HG03575 (cell line): ENCODE measurements at regions not wholly inside any gene's neighbourhood (a gene's known extent, or its start where the extent isn't known, plus 50 kb on each side); places are given as distances from the start of the nearest gene placed in this dataset.

ENCODE experiments used
- ATAC-seq: cut with Tn5 transposase; IDR thresholded peaks from one replicate; pipeline ENCODE4 v1.9.1; 2021; ENCODE audit not compliant: unreplicated experiment, insufficient number of reproducible peaks, low FRiP score; ENCODE audit errors: extremely low read depth

- ATAC-seq = no peak
These were observed 936.6 kb upstream of the EPHA5 start for GRCh38 chr4:66606908-66607307.

- no peak for ATAC-seq
These were observed 935.9 kb upstream of the EPHA5 start for GRCh38 chr4:66606215-66606614.

GRCh38 chr4:66604192-66604591 lies 933.9 kb upstream of the EPHA5 start:
- ATAC-seq = no peak

GRCh38 chr4:66602622-66603021 lies 932.3 kb upstream of the EPHA5 start:
- no peak for ATAC-seq

- ATAC-seq = no peak
These were observed 921.7 kb upstream of the EPHA5 start for GRCh38 chr4:66591968-66592367.

GRCh38 chr4:66590488-66591215 lies 920.4 kb upstream of the EPHA5 start:
- no peak for ATAC-seq

GRCh38 chr4:66589183-66589582 lies 918.9 kb upstream of the EPHA5 start:
- ATAC-seq = no peak

- no peak for ATAC-seq
These were observed 915.5 kb upstream of the EPHA5 start for GRCh38 chr4:66585767-66586166.

GRCh38 chr4:66577922-66578321 lies 907.6 kb upstream of the EPHA5 start:
- no peak for ATAC-seq

- ATAC-seq = no peak
These were observed 904.9 kb upstream of the EPHA5 start for GRCh38 chr4:66575008-66575696.

GRCh38 chr4:66574145-66574978 lies 904.1 kb upstream of the EPHA5 start:
- ATAC-seq = no peak

GRCh38 chr4:66572949-66573348 lies 902.7 kb upstream of the EPHA5 start:
- no peak for ATAC-seq

- no peak for ATAC-seq
These were observed 900.9 kb upstream of the EPHA5 start for GRCh38 chr4:66571145-66571695.

GRCh38 chr4:66569228-66569627 lies 898.9 kb upstream of the EPHA5 start:
- ATAC-seq = no peak

GRCh38 chr4:66568431-66568830 lies 898.1 kb upstream of the EPHA5 start:
- ATAC-seq = no peak

- ATAC-seq = no peak
These were observed 897.7 kb upstream of the EPHA5 start for GRCh38 chr4:66568001-66568400.

- ATAC-seq = no peak
These were observed 897.3 kb upstream of the EPHA5 start for GRCh38 chr4:66567551-66567950.

- ATAC-seq = no peak
These were observed 895.5 kb upstream of the EPHA5 start for GRCh38 chr4:66565801-66566200.

GRCh38 chr4:66564901-66565651 lies 894.8 kb upstream of the EPHA5 start:
- ATAC-seq = no peak
